GM18909 (cell line): ENCODE measurements at regions not wholly inside any gene's neighbourhood (a gene's known extent, or its start where the extent isn't known, plus 50 kb on each side); places are given as distances from the start of the nearest gene placed in this dataset.
"Not testable (repeated sequence)": the region's sequence is repeated elsewhere in the genome, so short reads cannot be mapped to it uniquely, and the experiment has no call there.

ENCODE experiments used
- ATAC-seq: cut with Tn5 transposase; IDR thresholded peaks from one replicate; pipeline ENCODE4 v1.9.1; 2021; ENCODE audit warnings: mild to moderate bottlenecking; ENCODE audit not compliant: unreplicated experiment, poor library complexity

DNA sequence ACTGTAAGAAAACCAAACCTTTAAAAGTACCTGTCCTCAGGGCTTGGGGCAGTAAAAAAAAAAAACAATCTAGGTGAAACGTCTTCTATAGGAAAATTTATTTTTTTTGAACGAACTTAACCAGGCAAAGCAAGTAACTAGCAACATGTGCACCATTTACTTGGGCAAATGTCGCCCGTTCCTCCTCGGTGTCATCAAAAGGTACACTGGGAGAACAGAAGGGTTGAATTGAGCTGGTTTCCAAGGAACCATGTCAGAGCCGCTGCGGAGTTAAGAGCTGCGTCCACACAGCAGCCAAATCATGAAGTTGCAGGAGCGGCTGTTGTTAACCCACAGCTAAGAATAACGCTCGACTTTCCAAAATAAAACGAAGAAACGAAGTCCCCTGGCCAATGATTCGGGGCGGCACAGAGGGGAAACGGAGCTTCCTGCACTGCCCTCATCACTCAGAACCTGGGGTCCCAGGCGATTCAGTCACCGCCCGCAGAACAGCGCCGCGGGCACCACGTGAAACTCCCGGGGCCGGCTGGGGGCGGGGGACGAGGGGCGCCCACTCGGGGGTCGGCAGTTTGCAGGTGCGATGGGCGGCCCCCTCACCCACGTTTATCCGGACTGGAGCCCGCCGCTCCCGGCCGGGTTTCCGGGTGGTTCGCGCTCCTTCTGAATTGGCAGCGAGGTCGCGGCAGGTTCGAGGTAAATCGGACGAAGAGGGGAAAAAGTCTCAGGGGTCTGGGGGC, 53.6 kb upstream of the PLGLB1 start:
- not testable (repeated sequence) for ATAC-seq

GRCh38 chr2:87075791-87076252, 54.2 kb upstream of the PLGLB1 start:
- peak; percentile 33 for ATAC-seq

DNA sequence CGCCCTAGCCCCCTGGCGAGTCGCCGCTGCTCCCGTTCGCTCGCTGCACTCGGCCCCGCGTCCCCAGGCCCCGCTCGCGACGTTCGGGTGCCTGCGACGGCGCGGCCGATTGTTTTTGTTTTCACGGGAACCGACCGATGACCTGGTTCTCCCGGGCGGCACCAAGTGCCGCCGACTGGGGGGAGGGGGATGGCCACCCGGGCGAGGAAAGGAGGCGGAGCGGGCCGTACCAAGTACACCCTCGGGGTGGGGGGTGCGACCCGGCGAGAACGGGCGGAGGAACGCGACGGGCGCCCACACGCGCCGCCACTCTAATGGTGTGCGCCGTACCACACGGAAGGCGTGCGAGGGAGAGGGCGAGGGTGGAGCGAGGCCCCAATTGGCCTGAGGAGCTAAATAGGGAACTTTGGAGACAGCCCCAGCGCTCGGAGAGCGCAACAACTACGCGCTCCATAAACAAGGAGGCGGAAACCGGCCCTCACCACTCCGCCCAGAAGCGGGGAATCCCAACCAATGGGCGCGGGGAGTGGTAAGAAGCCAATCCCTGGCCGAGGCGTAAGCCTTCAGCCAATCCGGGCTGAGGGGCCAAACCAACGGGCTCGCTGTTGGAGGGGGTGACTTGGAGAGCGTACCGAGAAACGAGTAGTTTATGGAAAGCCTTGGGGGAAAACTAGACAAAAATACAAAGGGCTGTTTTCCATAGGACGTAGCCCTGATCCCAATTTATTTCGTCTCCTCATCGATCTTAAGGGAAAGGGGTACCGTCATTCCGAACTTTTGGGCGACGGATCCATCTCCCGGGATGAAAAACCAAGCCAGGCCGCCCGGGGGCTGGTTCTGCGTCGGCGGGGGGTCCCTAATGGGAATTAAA, 54.8 kb upstream of the PLGLB1 start:
- peak; percentile 96 for ATAC-seq

DNA sequence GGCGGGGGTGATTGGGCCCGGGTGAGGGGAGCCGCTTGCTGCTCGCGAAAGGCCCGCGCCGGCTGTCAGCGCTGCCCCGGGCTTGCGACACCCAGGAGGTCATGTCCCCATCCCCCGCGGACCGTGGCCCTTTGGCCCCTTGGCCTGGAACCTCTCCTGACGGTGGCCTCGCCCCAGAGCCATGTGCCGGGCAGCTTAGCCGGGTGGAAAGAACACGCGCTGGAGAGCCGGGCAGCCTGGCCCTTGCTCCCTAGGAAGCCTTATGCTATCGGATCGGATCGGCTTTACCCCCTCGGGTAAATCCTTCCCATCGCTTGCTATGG, 55.4 kb upstream of the PLGLB1 start:
- peak; percentile 6 for ATAC-seq

DNA sequence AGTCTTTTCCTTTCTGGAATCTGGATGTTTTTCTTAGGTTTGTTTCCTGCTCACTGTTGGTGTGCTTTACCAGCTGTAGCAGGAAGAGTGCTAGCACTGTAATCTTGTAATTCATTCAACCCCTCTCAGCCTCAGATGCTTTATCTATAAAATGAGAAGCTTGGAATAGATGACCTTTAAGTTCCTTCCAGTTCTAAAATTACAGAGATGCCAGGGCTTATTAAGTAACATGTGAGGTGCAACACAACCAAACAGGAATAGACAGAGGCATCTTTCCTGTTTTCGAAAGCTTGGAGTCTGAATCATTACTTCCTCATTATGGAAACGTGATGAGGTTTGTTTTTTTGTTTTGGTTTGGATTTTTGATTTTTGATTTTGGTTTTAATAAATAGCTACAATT, 60.1 kb upstream of the PLGLB1 start:
- not testable (repeated sequence) for ATAC-seq

DNA sequence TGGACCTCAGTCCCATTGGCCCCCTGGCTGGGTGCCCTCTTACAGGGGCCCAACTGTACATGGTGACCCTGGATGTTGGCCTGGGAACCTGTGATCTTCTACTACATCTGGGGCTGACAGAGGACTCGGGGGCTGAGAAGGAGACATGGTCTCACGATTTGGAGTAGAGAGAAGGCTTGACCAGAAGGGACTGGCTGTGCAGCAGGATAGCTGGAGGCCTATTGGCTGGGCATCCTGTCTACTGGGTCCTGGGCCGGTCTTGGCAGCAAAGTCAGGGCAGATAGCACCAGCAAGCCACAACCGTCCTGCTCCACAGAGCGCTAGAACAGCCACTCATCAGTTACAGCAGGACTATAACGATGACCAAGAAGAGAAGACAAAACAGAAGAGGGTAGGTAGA, 66.4 kb upstream of the PLGLB1 start:
- not testable (repeated sequence) for ATAC-seq

- not testable (repeated sequence) for ATAC-seq
Observed at GRCh38 chr2:87089401-87089800, 67.8 kb upstream of the PLGLB1 start.

GRCh38 chr2:87093252-87093651, 71.6 kb upstream of the PLGLB1 start:
- ATAC-seq: not testable (repeated sequence)

DNA sequence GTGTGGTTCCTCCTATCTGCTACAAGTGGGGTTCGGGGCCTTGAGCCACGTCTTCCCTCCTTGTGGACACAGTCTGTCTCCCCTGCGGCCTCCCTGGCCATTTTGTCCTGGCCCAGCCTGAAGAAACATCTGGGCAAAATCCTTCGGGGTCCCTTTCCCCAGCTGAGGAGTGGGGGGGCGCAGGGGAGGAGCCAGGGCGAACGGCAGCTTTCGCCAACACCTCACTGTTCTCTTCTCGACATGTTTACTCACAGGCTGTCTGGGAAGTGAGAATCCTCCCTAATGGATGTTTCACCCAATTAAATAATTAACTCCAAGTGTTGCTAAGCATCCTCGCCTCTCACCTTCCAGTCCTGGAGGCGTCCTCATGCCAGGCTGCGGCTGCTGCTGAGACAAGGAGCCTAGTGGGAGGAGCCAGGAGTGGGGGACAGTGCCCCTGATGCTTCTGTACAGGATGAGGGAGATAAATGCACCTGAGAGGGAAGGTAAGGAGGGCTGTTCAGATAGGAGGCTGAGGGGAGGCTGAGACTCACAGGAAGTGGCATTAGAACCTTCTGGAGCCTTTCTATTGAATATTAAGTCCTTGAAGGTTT, 72.4 kb upstream of the PLGLB1 start:
- not testable (repeated sequence) for ATAC-seq

DNA sequence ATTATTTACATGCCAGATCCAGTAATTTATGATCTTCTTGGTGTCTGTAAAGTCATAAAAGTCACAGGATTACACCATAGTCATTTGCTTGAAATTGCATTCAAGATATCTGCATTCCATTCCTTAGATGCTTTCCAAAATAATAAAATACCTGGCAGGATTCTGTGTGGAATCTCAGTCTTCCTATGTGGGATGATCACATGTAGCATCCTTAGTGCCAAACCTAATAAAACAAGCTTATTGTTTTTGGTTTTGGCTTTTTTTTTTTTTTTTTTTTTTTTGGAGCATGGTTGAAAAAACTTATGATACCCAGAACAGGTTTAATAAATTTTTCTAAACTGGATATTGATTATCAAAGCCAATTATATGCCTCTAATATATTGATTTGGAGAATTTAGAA, 74.2 kb upstream of the PLGLB1 start:
- not testable (repeated sequence) for ATAC-seq

GRCh38 chr2:87128761-87129553, 107.3 kb upstream of the PLGLB1 start:
- not testable (repeated sequence) for ATAC-seq

DNA sequence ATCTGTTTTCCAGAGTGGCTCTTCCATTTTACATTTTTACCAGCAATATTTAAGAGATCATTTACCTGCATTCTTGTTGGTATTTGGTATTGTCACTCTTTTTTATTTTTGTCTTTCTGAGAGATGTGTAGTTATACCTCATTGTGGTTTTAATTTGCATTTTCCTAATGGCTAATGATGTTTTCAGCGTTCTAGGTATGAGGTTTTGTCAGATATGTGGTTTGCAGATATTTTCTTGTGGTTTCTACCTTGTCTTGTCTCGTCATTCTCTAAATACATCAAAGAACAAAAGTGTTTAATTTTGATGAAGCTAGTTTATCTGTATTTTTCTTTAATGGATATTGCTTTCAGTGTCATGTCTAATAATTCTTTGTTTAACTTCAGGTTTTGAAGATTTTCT, 110.9 kb upstream of the PLGLB1 start:
- ATAC-seq: not testable (repeated sequence)

- not testable (repeated sequence) for ATAC-seq
Observed at GRCh38 chr2:87151835-87152493, 130.3 kb upstream of the PLGLB1 start.

GRCh38 chr2:87174454-87174853, 152.8 kb upstream of the PLGLB1 start:
- ATAC-seq: not testable (repeated sequence)

DNA sequence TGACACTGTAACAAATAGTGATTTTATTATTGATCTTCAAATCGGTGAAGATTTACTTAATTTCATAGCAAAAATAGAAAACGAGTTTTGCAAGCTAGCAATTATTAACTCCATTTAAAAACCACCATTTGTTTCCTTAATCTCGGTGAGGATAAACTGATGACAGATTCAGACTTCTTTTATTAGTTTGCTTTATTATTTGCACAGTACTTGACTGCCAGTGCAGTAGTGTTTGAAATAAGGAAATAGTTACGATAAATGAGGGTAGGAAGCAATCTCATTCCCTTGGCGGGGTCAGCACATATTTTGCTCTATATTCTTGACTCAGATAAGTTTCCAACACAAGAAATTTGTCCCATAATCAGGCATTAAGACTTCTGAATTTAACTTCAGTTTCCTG, 161.7 kb upstream of the PLGLB1 start:
- not testable (repeated sequence) for ATAC-seq

GRCh38 chr2:87184260-87184659, 162.6 kb upstream of the PLGLB1 start:
- ATAC-seq: not testable (repeated sequence)

GRCh38 chr2:87189214-87189613, 167.6 kb upstream of the PLGLB1 start:
- ATAC-seq: not testable (repeated sequence)

DNA sequence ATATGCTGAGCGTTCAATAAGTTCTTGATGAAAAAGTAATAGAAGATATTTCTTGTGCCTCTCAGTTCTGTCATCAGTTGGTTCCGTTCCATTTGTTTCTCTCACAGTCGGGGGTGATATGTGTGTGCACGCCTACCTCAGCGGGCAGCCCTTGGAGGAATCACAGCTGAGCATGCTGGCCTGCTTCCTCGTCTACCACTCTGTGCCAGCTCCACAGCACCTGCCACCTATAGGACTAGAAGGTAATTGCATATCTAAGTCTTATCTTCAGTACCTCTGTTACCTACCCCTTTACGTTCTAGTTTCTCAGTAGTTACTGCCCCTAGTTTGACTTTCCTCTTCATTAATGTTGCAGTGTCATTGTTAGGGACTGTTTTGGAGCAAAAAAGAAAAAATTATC, 171.7 kb upstream of the PLGLB1 start:
- peak; percentile 72 for ATAC-seq

- not testable (repeated sequence) for ATAC-seq
Observed at GRCh38 chr2:87194254-87194999, 172.8 kb upstream of the PLGLB1 start.
